ENCODE measurements at regions not wholly inside any gene's neighbourhood (a gene's known extent, or its start where the extent isn't known, plus 50 kb on each side); places are given as distances from the start of the nearest gene placed in this dataset.
"Not testable (repeated sequence)": the region's sequence is repeated elsewhere in the genome, so short reads cannot be mapped to it uniquely, and the experiment has no call there.

GRCh38 chr20:54922636-54923035 lies 447.2 kb downstream of the DOK5 start:
- no peak for TF ChIP-seq CTCF (conservative IDR thresholded peaks at IDR 0.05; ENCODE audit: low read depth)

GRCh38 chr20:54922096-54922495 lies 446.7 kb downstream of the DOK5 start:
- CTCF ChIA-PET = interaction anchor here (0.5 kb wide), 1 partner anchor 28 kb away, joined by 3 read pairs; no protein-coding TSS in a partner anchor
- no peak for TF ChIP-seq CTCF (conservative IDR thresholded peaks at IDR 0.05; ENCODE audit: low read depth)
- no peak overlapping the region for H3K27ac ChIP-seq
- POLR2A ChIA-PET (ENCODE audit: low non-redundant PET) = no interaction called here
- no peak for DNase-seq (ENCODE audit: low spot score)

More at GRCh38 chr20:54922636-54923035, 447.2 kb downstream of the DOK5 start:
- DNase-seq (ENCODE audit: low spot score) = no peak
- ChIA-PET CTCF (no interaction called here), POLR2A (ENCODE audit: low non-redundant PET) (no interaction called here)
- H3K27ac ChIP-seq = no peak overlapping the region

GRCh38 chr20:54920491-54920890 lies 445.1 kb downstream of the DOK5 start:
- DNase-seq (ENCODE audit: low spot score) = no peak
- TF ChIP-seq CTCF (conservative IDR thresholded peaks at IDR 0.05; ENCODE audit: low read depth) = no peak
- ChIA-PET CTCF (no interaction called here), POLR2A (ENCODE audit: low non-redundant PET) (no interaction called here)
- no peak overlapping the region for H3K27ac ChIP-seq

GRCh38 chr20:54918993-54919392 lies 443.6 kb downstream of the DOK5 start:
- POLR2A ChIA-PET (ENCODE audit: low non-redundant PET); DNase-seq (ENCODE audit: low spot score); H3K27ac ChIP-seq; CTCF ChIA-PET: not testable (repeated sequence)

GRCh38 chr20:54914995-54915394 lies 439.6 kb downstream of the DOK5 start:
- DNase-seq (ENCODE audit: low spot score) = no peak
- ChIA-PET CTCF (no interaction called here), POLR2A (ENCODE audit: low non-redundant PET) (no interaction called here)
- no peak overlapping the region for H3K27ac ChIP-seq
- TF ChIP-seq CTCF (conservative IDR thresholded peaks at IDR 0.05; ENCODE audit: low read depth) = no peak

- ChIA-PET CTCF (interaction anchor here (0.6 kb wide), 1 partner anchor 806 kb away, joined by 5 read pairs; no protein-coding TSS in a partner anchor), POLR2A (ENCODE audit: low non-redundant PET) (no interaction called here)
- no peak overlapping the region for H3K27ac ChIP-seq
- no peak for TF ChIP-seq CTCF (conservative IDR thresholded peaks at IDR 0.05; ENCODE audit: low read depth)
- no peak for DNase-seq (ENCODE audit: low spot score)
Measured at GRCh38 chr20:54909702-54910101, 434.3 kb downstream of the DOK5 start.

GRCh38 chr20:54906134-54906533 lies 430.7 kb downstream of the DOK5 start:
- POLR2A ChIA-PET (ENCODE audit: low non-redundant PET); DNase-seq (ENCODE audit: low spot score); H3K27ac ChIP-seq: not testable (repeated sequence)
- CTCF ChIA-PET = interaction anchor here (0.6 kb wide), 1 partner anchor 1057 kb away, joined by 3 read pairs; no protein-coding TSS in a partner anchor

GRCh38 chr20:54897787-54898186 lies 422.4 kb downstream of the DOK5 start:
- no peak overlapping the region for H3K27ac ChIP-seq
- ChIA-PET CTCF (no interaction called here), POLR2A (ENCODE audit: low non-redundant PET) (no interaction called here)
- DNase-seq (ENCODE audit: low spot score) = no peak
- TF ChIP-seq CTCF (conservative IDR thresholded peaks at IDR 0.05; ENCODE audit: low read depth) = no peak

Data from RWPE1 (cell line).